Fibroblast of lung (primary cell): ENCODE measurements at regions not wholly inside any gene's neighbourhood (a gene's known extent, or its start where the extent isn't known, plus 50 kb on each side); places are given as distances from the start of the nearest gene placed in this dataset.

ENCODE experiments used
- DNase-seq, 2 donors: peaks; one replicate each; pipeline versions ENCODE4 v3.0.0 to v3.0.0-alpha.2; 2010; ENCODE audit warnings: low read depth in 2 of 2
- H2AFZ ChIP-seq: 2 replicates; pipeline ENCODE4 v1.5.1; 2012; ENCODE audit warnings: low read length, control low read depth, inconsistent platforms
- H3K27ac ChIP-seq: 2 replicates; pipeline ENCODE4 v1.5.1; 2011; ENCODE audit warnings: low read length, control low read depth; ENCODE audit not compliant: insufficient read depth
- H3K27me3 ChIP-seq: 2 replicates; pipeline ENCODE4 v1.5.1; 2011; ENCODE audit warnings: mild to moderate bottlenecking, low read length; ENCODE audit not compliant: control insufficient read depth, insufficient read depth
- H3K36me3 ChIP-seq: 2 replicates; pipeline ENCODE4 v1.5.1; 2011; ENCODE audit warnings: low read length; ENCODE audit not compliant: control insufficient read depth, insufficient read depth
- H3K4me1 ChIP-seq: 2 replicates; pipeline ENCODE4 v1.5.1; 2011; ENCODE audit warnings: low read length; ENCODE audit not compliant: control insufficient read depth, insufficient read depth; ENCODE audit errors: extremely low read depth
- H3K4me2 ChIP-seq: 2 replicates; pipeline ENCODE4 v1.5.1; 2011; ENCODE audit warnings: low read length, control low read depth; ENCODE audit not compliant: insufficient read depth; ENCODE audit errors: extremely low read depth
- H3K4me3 ChIP-seq, 4 experiments: fragments of 200-600 bp in 1 of 4; sonication (generic) in 1 of 4; replicated peaks in 1 of 4; 2 replicates each; pipeline ENCODE4 v1.5.1; 2011 to 2016; ENCODE audit warnings: low read length in 4 of 4, low read depth in 3 of 4, mild to moderate bottlenecking in 3 of 4, control low read depth in 2 of 4, inconsistent platforms in 1 of 4, mixed read lengths in 1 of 4; ENCODE audit not compliant: insufficient read depth in 1 of 4; ENCODE audit errors: control extremely low read depth in 1 of 4
- H3K79me2 ChIP-seq: 2 replicates; pipeline ENCODE4 v1.5.1; 2012; ENCODE audit warnings: mild to moderate bottlenecking, low read length, inconsistent platforms; ENCODE audit not compliant: control insufficient read depth, insufficient read depth
- H3K9ac ChIP-seq: 2 replicates; pipeline ENCODE4 v1.5.1; 2011; ENCODE audit warnings: mild to moderate bottlenecking, low read length, control low read depth; ENCODE audit not compliant: insufficient read depth
- H3K9me3 ChIP-seq: 2 replicates; pipeline ENCODE4 v1.5.1; 2012; ENCODE audit warnings: low read depth, low read length; ENCODE audit not compliant: control insufficient read depth, insufficient read depth
- H4K20me1 ChIP-seq: 2 replicates; pipeline ENCODE4 v1.5.1; 2011; ENCODE audit warnings: low read length; ENCODE audit not compliant: control insufficient read depth, insufficient read depth; ENCODE audit errors: extremely low read depth
- EZH2 ChIP-seq: IDR thresholded peaks from 2 replicates; pipeline ENCODE4 v1.5.1; 2012; ENCODE audit warnings: low read length, control low read depth, mild to moderate bottlenecking; ENCODE audit errors: missing control alignments
- TF ChIP-seq, protein P1 (sequence below), 2 donors: IDR thresholded peaks in 1 of 2; conservative IDR thresholded peaks in 1 of 2; 1 replicate in 1 of 2; 2 replicates in 1 of 2; pipeline ENCODE4 v1.5.1; 2011 to 2012; ENCODE audit warnings: low read length in 2 of 2, control low read depth in 1 of 2, inconsistent platforms in 1 of 2, low read depth in 1 of 2, mild to moderate bottlenecking in 1 of 2

DNA sequence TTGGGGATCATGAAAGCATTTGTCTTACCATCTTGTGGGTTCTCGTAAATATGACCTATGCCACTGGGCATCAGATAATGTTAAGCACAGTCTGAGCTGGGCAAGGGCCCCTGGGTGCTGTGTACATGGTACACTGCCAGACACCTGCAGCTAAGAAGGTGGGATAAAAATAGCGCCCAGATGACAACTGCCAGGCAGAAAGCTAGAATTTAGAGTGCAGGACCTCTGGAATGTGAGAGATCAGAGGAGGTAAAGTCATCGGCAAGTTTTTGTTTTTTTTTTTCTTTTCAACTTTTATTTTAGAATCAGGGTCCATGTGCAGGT lies 53.8 kb upstream of the CYRIA start:
- Histone ChIP-seq H4K20me1 (no peaks in the 10 kb centered on the region), H3K4me2 (no peak overlapping the region), H3K4me3 (no peak overlapping the region), H3K36me3 (no peaks in the 10 kb centered on the region), H3K9ac (no peak overlapping the region), H3K27ac (no peak overlapping the region), H3K9me3 (no peaks in the 10 kb centered on the region), H3K27me3 (no peaks in the 10 kb centered on the region), H3K79me2 (no peaks in the 10 kb centered on the region), H2AFZ (no peak overlapping the region), H3K4me1 (no peaks in the 10 kb centered on the region)
- DNase-seq: no peak
- no peak for TF ChIP-seq EZH2
- TF ChIP-seq, protein P1, sequence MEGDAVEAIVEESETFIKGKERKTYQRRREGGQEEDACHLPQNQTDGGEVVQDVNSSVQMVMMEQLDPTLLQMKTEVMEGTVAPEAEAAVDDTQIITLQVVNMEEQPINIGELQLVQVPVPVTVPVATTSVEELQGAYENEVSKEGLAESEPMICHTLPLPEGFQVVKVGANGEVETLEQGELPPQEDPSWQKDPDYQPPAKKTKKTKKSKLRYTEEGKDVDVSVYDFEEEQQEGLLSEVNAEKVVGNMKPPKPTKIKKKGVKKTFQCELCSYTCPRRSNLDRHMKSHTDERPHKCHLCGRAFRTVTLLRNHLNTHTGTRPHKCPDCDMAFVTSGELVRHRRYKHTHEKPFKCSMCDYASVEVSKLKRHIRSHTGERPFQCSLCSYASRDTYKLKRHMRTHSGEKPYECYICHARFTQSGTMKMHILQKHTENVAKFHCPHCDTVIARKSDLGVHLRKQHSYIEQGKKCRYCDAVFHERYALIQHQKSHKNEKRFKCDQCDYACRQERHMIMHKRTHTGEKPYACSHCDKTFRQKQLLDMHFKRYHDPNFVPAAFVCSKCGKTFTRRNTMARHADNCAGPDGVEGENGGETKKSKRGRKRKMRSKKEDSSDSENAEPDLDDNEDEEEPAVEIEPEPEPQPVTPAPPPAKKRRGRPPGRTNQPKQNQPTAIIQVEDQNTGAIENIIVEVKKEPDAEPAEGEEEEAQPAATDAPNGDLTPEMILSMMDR (conservative IDR thresholded peaks at IDR 0.05 in 1 of 2, IDR thresholded peaks at IDR 0.05 in 1 of 2; ENCODE audit: low read depth in 1 of 2, low read length in 2 of 2): no peak

DNA sequence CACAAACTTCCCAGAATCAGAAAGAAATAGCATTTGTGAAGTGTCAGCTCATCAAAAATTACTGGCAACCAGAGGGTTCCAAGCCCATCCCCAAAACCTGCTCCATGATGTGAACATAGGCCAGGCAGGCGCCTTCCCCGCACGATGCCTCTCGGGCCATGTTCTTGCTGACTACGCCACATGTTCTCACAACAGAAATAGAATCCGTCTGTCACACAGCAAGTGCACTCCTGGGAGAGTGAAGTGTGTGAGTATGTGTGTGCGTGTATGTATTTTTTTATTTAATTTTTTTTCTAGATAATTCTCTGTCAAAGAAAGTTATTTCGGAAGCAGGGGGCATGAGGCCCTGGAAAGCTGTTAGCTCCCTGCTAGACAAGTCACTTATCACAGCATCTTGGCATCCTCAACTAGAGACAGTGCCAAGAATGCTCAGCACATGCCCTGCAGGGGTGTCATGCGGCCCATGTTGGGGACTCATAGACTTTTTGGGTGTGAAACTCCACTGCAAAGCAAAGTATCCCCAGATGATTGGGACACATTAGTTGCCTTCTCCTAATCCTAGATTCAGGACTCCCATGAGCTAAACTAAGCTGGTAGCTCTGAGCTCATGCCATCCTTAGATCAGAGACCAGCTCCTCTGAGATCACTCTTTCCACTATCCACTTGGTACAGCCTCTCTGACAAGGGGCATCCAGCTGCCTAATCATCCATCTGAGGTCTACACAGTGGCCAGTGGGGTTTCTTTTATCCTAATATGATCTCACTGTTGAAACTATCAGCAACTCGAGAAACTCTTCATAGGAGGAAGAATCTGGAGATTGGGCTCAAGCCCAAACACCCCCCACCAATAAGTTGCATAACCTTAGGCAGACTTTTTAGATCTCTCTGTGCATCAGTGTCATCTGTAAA lies 53.2 kb upstream of the CYRIA start:
- Histone ChIP-seq H3K36me3 (no peaks in the 10 kb centered on the region), H4K20me1 (no peaks in the 10 kb centered on the region), H3K27me3 (no peaks in the 10 kb centered on the region), H3K4me2 (no peak overlapping the region), H2AFZ (no peak overlapping the region), H3K9ac (no peak overlapping the region), H3K79me2 (no peaks in the 10 kb centered on the region), H3K4me3 (no peak overlapping the region), H3K4me1 (no peaks in the 10 kb centered on the region), H3K27ac (no peak overlapping the region), H3K9me3 (no peaks in the 10 kb centered on the region)
- DNase-seq: no peak
- no peak for TF ChIP-seq EZH2
- TF ChIP-seq, protein P1 (conservative IDR thresholded peaks at IDR 0.05 in 1 of 2, IDR thresholded peaks at IDR 0.05 in 1 of 2; ENCODE audit: low read depth in 1 of 2, low read length in 2 of 2): no peak

DNA sequence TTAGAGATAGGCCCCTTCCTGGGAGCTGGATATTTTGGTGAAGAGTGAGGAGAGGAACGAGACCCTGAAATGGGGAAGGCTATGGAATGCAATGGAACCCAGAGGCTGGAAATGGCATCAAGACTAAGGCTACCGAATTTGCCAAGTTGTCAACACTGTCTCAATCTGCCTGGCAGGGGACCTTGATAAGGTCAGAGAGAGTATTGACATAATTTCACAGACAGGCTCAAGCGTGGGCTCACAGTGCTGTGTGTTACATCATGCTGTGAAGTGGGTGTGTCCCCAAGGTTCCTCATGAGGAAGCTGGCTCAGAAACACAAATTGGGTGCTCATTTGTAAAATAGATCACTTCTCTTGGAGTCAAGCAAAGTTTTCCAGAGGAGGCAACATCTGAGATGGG lies 51.8 kb upstream of the CYRIA start:
- H3K27ac ChIP-seq: no peak overlapping the region
- no peaks in the 10 kb centered on the region for H3K79me2 ChIP-seq
- no peaks in the 10 kb centered on the region for H4K20me1 ChIP-seq
- no peak overlapping the region for H2AFZ ChIP-seq
- TF ChIP-seq EZH2: no peak
- TF ChIP-seq, protein P1 (conservative IDR thresholded peaks at IDR 0.05 in 1 of 2, IDR thresholded peaks at IDR 0.05 in 1 of 2; ENCODE audit: low read depth in 1 of 2, low read length in 2 of 2): no peak
- DNase-seq: no peak
- no peaks in the 10 kb centered on the region for H3K9me3 ChIP-seq
- H3K36me3 ChIP-seq: no peaks in the 10 kb centered on the region
- no peak overlapping the region for H3K9ac ChIP-seq
- H3K4me1 ChIP-seq: no peaks in the 10 kb centered on the region
- no peaks in the 10 kb centered on the region for H3K27me3 ChIP-seq
- H3K4me3 ChIP-seq: no peak overlapping the region
- H3K4me2 ChIP-seq: no peak overlapping the region
